ENCODE measurements at regions not wholly inside any gene's neighbourhood (a gene's known extent, or its start where the extent isn't known, plus 50 kb on each side); places are given as distances from the start of the nearest gene placed in this dataset.
A peak's percentile ranks its signal among the peaks of the same experiment; 100 is the strongest.
"Not testable (repeated sequence)": the region's sequence is repeated elsewhere in the genome, so short reads cannot be mapped to it uniquely, and the experiment has no call there.

GRCh38 chr1:120656116-120656515 is 67.6 kb upstream of the NBPF26 start:
- not testable (repeated sequence) for H3K9me3 Mint-ChIP-seq; H3K36me3 Mint-ChIP-seq (ENCODE audit: low read depth); H3K4me3 Mint-ChIP-seq; H3K27ac Mint-ChIP-seq; H3K4me1 Mint-ChIP-seq (ENCODE audit: low read depth); DNase-seq; H3K27me3 Mint-ChIP-seq

- not testable (repeated sequence) for H3K27me3 Mint-ChIP-seq, H3K4me3 Mint-ChIP-seq, DNase-seq
Observed at GRCh38 chr1:120657804-120658203, 65.9 kb upstream of the NBPF26 start.

GRCh38 chr1:120658622-120659021 is 65.1 kb upstream of the NBPF26 start:
- not testable (repeated sequence) for H3K27me3 Mint-ChIP-seq; H3K4me1 Mint-ChIP-seq (ENCODE audit: low read depth); H3K4me3 Mint-ChIP-seq; H3K9me3 Mint-ChIP-seq; DNase-seq; H3K27ac Mint-ChIP-seq; H3K36me3 Mint-ChIP-seq (ENCODE audit: low read depth)

More at GRCh38 chr1:120657804-120658203, 65.9 kb upstream of the NBPF26 start:
- not testable (repeated sequence) for H3K36me3 Mint-ChIP-seq (ENCODE audit: low read depth); H3K9me3 Mint-ChIP-seq; H3K4me1 Mint-ChIP-seq (ENCODE audit: low read depth); H3K27ac Mint-ChIP-seq

GRCh38 chr1:120659133-120659532 is 64.6 kb upstream of the NBPF26 start:
- H3K27me3 Mint-ChIP-seq; H3K27ac Mint-ChIP-seq; H3K4me3 Mint-ChIP-seq; H3K4me1 Mint-ChIP-seq (ENCODE audit: low read depth); DNase-seq; H3K36me3 Mint-ChIP-seq (ENCODE audit: low read depth); H3K9me3 Mint-ChIP-seq: not testable (repeated sequence)

- not testable (repeated sequence) for H3K4me1 Mint-ChIP-seq (ENCODE audit: low read depth); H3K9me3 Mint-ChIP-seq; H3K27me3 Mint-ChIP-seq; DNase-seq; H3K27ac Mint-ChIP-seq; H3K36me3 Mint-ChIP-seq (ENCODE audit: low read depth)
- H3K4me3 Mint-ChIP-seq: peak overlapping the region; percentile 74
Observed at GRCh38 chr1:120664376-120665249, 59.1 kb upstream of the NBPF26 start.

- H3K27me3 Mint-ChIP-seq; H3K9me3 Mint-ChIP-seq; H3K36me3 Mint-ChIP-seq (ENCODE audit: low read depth); H3K27ac Mint-ChIP-seq; H3K4me1 Mint-ChIP-seq (ENCODE audit: low read depth): not testable (repeated sequence)
- peak; percentile 33 for DNase-seq
- peak overlapping the region; percentile 74 for H3K4me3 Mint-ChIP-seq
Observed at GRCh38 chr1:120665250-120665577, 58.5 kb upstream of the NBPF26 start.

GRCh38 chr1:120668187-120668586 is 55.6 kb upstream of the NBPF26 start:
- H3K27me3 Mint-ChIP-seq; DNase-seq; H3K36me3 Mint-ChIP-seq (ENCODE audit: low read depth); H3K9me3 Mint-ChIP-seq; H3K4me3 Mint-ChIP-seq; H3K27ac Mint-ChIP-seq; H3K4me1 Mint-ChIP-seq (ENCODE audit: low read depth): not testable (repeated sequence)
